NCI-H748 (cell line): ENCODE measurements at regions not wholly inside any gene's neighbourhood (a gene's known extent, or its start where the extent isn't known, plus 50 kb on each side); places are given as distances from the start of the nearest gene placed in this dataset.

Experiments
- DNase-seq: peaks from one replicate; lab custom pipeline; 2025; ENCODE audit not compliant: unreplicated experiment; lab: John Stamatoyannopoulos, UW

GRCh38 chr3:89747541-89748278, 640.3 kb downstream of the EPHA3 start:
- peak; percentile 71 for DNase-seq

- DNase-seq: no peak
Measured at GRCh38 chr3:89762405-89762804, 655.0 kb downstream of the EPHA3 start.

GRCh38 chr3:89783341-89783927, 676.0 kb downstream of the EPHA3 start:
- no peak for DNase-seq

- DNase-seq: no peak
Measured at GRCh38 chr3:89787485-89787884, 680.1 kb downstream of the EPHA3 start.

GRCh38 chr3:89787979-89788378, 680.6 kb downstream of the EPHA3 start:
- DNase-seq: no peak

- DNase-seq: peak; percentile 93
Measured at GRCh38 chr3:89795506-89795905, 688.1 kb downstream of the EPHA3 start.

- no peak for DNase-seq
Measured at GRCh38 chr3:89802881-89803280, 695.5 kb downstream of the EPHA3 start.

- DNase-seq: no peak
Measured at GRCh38 chr3:89803711-89804110, 696.3 kb downstream of the EPHA3 start.

GRCh38 chr3:89806166-89806565, 698.7 kb downstream of the EPHA3 start:
- no peak for DNase-seq

- no peak for DNase-seq
Measured at GRCh38 chr3:89808680-89809197, 701.3 kb downstream of the EPHA3 start.

GRCh38 chr3:89813500-89813899, 706.1 kb downstream of the EPHA3 start:
- no peak for DNase-seq

GRCh38 chr3:89841041-89841440, 733.6 kb downstream of the EPHA3 start:
- no peak for DNase-seq

- no peak for DNase-seq
Measured at GRCh38 chr3:89845053-89845452, 737.6 kb downstream of the EPHA3 start.

GRCh38 chr3:89847955-89848354, 740.5 kb downstream of the EPHA3 start:
- no peak for DNase-seq

- peak; percentile 93 for DNase-seq
Measured at GRCh38 chr3:89851974-89852621, 744.7 kb downstream of the EPHA3 start.

GRCh38 chr3:89859757-89860156, 752.3 kb downstream of the EPHA3 start:
- DNase-seq: peak; percentile 99

- no peak for DNase-seq
Measured at GRCh38 chr3:89867286-89867685, 759.9 kb downstream of the EPHA3 start.

- DNase-seq: no peak
Measured at GRCh38 chr3:89876116-89876515, 768.7 kb downstream of the EPHA3 start.

- DNase-seq: no peak
Measured at GRCh38 chr3:89877230-89877629, 769.8 kb downstream of the EPHA3 start.

GRCh38 chr3:89889386-89889785, 782.0 kb downstream of the EPHA3 start:
- peak; percentile 38 for DNase-seq

- peak; percentile 88 for DNase-seq
Measured at GRCh38 chr3:89908711-89909213, 801.3 kb downstream of the EPHA3 start.

GRCh38 chr3:89912031-89912430, 804.6 kb downstream of the EPHA3 start:
- no peak for DNase-seq
